Renal cortical epithelial cell (primary cell): ENCODE measurements at regions not wholly inside any gene's neighbourhood (a gene's known extent, or its start where the extent isn't known, plus 50 kb on each side); places are given as distances from the start of the nearest gene placed in this dataset.
"Not testable (repeated sequence)": the region's sequence is repeated elsewhere in the genome, so short reads cannot be mapped to it uniquely, and the experiment has no call there.

Experiments used
- DNase-seq: peaks from one replicate; pipeline ENCODE4 v3.0.0-alpha.2; 2011; ENCODE audit warnings: low read depth

DNA sequence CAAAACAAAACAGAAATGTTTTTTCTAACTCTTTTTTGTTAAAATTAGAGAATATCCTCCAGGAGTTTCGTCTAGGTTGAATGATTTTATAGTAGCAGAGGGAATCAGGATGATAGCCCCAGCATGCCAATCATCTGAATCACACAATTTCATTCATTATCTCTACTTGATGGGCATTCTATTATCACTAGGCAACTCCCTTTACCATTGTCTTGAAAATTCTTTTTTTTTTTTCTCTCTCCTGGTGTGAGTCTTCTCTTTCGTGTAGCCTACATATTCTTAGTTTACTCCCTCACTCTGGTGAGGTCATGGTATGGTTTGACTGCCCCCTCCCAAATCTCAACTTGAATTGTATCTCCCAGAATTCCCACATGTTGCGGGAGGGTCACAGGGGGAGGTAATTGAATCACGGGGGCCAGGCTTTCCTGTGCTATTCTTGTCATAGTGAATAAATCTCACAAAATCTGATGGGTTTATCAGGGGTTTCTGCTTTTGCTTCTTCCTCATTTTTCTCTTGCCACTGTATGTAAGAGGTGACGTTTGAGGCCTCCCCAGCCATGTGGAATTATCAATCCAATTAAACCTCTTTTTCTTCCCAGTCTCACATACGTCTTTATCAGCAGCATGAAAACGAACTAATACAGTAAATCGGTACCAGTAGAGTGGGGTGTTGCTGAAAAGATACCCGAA lies 105.0 kb downstream of the OTUD1 start:
- DNase-seq: peak; percentile 11

DNA sequence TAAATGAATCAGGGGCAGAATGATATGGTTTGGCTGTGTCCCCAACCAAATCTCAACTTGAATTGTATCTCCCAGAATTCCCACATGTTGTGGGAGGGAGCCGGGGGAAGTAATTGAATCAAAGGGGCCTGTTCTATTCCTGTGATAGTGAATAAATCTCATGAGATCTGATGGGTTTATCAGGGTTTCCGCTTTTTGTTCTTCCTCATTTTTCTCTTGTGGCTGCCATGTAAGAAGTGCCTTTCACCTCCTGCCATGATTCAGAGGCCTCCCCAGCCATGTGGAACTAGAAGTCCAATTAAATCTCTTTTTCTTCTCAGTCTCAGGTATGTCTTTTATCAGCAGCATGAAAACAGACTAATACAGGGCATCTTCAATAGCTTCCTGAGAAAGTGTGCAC lies 107.0 kb downstream of the OTUD1 start:
- DNase-seq: not testable (repeated sequence)

DNA sequence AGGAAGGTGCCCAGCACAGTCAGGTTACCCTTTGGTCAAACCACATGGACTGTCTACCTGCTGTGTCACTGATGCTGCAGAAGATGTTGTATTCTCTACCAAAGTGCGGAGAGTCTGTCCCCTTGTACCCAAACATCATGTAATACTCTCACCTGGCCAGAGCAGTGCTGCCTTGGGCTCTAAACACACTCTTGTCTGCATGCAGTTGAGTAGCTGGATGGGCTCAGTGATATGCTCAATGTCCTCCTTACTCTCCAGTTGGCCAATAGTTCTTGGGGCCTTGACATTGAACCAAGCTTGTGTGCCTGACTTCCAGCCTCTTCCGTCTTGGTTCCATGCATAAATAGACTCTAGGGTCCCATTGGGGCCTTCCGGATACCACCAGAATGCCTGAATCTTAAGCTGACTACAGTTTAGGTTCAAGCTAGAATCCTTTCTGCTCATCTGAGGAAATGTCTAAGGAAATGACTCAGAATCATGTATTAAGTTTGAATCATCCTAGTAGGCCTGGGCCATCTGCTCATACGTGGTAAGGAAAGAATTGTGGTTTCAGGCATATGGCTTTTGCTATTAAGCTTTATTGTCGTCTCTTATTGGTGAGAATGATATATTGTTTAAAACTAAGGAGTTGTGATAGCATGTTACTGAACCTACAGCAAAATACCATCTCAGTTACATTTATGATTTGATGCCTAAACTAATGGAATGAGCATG lies 118.0 kb downstream of the OTUD1 start:
- peak; percentile 36 for DNase-seq

DNA sequence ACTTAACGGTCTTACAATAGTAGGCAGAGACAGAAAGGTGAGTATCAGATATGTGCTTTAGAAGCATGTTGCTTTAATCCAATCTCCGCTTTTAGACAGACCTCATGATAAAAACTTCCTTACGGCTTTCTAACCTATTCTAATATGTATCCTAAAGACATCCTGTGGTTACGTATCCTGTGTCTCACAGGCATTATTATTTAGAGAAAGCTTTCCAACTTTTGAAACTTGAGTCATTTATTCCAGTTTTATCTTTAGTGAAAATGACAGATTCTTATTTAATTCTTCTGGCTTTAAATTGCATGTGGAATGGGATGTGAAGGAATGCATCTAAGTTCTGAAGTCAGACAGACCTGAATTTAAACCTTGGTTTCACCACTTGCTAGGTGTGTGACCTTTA lies 118.9 kb downstream of the OTUD1 start:
- DNase-seq: no peak

DNA sequence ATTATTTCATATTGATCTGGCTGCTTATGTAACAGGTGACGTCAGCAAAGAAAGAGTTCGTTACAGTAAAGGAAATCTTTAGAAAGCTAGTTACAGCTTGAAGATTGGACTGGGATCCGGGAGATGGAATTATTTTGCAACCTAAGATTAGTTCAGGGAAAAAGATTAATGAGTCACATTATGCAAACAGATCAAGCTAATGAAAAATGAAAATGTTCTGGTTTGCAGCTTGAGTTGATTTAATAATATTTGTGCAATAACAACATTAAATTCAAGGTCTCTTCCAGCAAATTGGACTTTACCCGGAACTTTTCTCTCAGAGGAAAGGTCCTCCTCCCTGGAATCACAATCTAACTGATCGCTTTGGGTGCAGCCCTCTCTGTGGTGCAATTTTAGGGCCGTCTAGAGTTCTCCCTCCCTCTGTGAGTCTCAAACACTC lies 119.5 kb downstream of the OTUD1 start:
- DNase-seq: no peak

DNA sequence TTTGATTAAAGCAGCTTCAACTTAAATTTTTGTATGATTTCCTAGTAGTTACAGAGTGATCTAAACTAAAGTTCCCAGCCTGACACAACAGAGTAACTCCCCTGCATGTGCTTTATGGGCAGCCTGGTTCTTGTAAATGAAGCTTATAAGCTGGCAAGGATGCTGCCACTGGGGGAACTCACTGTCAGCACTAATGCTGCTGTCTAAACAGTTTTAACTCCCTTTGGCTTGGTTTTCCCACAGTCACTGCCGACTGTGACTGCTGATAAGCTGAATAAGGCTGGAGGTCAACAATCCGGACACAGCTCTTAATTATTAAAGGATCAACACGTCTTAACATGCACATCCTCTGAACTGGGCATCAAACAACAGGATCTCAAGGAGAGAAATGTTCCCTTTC lies 130.1 kb downstream of the OTUD1 start:
- no peak for DNase-seq

DNA sequence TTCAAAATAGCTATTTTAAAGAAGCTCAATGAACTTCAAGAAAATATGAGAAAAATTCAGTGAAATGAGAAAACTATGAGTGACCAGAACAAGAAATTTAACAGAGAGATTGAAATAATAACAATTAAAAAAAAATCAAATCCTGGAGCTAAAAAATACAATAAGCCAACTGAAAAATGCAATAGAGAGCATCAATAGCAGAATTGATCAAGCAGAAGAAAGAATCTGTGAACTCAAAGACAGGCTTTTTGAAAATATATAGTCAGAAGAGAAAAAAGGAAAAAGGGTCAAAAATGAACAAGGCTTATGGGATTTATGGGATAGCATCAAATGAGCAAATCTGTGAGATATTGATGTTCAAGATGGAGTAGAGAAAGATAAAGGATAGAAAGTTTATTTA lies 133.0 kb downstream of the OTUD1 start:
- no peak for DNase-seq

DNA sequence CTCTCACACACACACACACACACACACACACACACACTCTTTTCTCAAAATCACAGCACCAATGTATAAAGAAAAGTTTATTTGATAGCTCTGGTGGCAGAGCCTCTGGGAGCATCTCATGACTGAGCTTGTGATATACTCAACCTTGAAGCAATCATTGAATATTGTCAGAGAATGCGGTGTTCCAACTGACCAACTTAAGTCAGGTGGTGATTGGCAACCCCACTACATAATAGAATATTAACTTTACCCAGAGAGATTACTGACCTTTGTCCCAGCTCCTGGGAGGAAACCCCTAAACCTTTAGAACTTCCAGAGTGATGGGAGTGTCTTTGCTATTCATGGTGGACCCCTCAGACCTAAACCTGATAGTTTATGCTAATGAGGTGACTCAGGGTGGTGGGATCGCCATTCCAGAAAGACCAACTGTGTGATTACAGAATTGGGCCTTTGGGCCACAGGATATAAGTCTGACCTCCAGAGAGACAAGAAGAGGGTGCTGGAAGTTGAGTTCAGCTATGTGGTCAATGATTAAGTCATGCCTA lies 143.1 kb downstream of the OTUD1 start:
- peak; percentile 62 for DNase-seq

DNA sequence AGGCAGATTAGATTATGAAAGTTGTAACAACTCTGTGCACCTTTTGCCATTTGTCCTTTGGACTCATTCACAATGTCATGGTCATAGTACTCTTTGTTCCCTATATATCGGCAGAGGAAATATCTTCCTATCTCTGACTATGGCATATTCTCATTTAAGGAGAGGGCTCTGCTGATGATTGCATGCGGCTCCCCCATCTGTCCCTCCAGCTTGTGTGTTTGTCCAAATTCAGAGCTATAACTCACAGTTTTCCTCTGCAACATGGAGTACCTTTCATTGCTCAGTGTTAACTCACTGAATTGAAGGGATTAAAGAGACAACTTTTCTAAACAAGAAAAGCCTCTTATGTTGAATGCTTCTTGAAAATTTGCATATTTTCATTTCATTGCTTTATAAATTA lies 145.5 kb downstream of the OTUD1 start:
- DNase-seq: no peak

DNA sequence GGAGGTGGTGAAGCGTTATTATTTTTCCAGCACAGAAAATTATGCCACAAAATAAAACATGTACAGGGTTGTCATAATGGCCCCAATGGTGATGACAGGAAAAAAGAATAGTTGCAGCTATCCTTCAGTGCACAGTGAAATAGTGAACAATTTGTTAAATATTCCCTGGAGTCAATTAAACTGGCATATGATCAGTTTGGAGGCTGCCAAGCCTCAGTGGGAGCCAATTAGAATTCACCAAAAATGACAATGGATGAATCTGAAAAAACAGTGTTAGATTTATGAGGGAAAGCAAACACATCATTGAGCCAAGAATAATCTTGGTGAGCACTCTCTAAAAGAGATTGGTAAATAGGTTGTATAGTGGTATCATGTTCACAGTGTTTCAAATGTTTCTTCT lies 146.3 kb downstream of the OTUD1 start:
- no peak for DNase-seq

DNA sequence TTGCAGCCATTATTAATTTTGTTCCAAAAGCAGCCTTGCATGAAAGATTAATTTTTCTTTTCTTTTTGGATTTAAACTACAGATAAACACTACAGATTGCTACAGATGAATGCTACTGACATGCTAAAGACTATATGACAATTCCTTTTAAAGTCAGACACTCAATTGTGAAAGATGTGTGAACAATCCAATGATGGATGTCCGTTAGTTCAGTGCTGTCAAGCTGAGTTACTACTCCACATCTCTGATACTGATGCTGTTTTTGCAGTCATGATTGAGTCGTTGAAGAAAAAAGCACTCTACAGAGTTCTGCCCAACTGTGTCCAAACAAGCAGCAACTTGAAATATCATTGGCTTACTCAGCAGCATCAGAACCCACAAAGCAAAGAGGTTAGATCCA lies 146.8 kb downstream of the OTUD1 start:
- no peak for DNase-seq

DNA sequence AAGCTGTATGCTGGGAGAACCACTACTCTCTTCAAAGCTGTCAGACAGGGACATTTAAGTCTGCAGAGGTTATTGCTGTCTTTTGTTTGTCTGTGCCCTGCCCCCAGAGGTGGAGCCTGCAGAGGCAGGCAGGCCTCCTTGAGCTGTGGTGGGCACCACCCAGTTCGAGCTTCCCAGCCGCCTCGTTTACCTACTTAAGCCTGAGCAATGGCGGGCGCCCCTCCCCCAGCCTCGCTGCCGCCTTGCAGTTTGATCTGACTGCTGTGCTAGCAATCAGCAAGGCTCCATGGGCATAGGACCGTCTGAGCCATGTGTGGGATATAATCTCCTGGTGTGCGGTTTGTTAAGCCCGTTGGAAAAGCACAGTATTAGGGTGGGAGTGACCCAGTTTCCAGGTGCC lies 156.4 kb downstream of the OTUD1 start:
- DNase-seq: not testable (repeated sequence)

DNA sequence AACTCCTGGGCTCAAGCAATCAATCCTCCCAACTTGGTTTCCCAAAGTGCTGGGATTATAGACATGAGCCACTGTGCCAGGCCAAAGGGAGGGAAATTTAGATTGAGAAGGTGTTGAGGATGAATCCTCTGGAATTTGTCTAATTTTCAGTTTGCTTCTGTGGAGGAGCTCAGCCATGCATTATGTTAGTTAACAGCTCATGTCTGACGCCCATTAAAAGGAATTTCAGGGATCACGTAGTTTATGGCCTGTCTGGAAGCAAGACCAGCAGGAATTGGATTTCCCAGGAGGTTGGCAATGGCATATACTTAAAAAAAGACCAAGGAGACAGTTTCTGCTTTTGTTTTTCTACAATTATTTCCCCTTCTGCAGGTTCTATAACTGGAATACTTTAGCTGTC lies 165.7 kb downstream of the OTUD1 start:
- peak; percentile 76 for DNase-seq

DNA sequence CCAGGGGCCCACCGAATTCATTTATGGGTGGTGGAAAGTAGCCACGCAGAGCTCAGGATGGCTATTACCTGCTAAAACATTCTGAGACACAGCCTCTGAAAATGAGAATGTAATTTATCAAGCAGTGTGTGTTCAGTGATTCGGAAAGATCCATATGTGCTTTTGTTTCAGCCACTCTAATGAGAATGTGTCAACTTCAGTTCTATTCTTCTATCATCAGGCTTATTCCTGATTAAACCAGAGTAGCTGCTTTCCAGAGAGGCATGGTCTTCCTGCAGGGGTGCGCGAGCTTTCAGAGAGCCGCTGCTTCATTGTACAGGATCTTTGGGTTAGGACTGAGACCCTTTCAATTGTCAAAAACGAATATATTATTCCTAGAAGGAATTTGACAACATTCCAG lies 167.6 kb downstream of the OTUD1 start:
- no peak for DNase-seq

DNA sequence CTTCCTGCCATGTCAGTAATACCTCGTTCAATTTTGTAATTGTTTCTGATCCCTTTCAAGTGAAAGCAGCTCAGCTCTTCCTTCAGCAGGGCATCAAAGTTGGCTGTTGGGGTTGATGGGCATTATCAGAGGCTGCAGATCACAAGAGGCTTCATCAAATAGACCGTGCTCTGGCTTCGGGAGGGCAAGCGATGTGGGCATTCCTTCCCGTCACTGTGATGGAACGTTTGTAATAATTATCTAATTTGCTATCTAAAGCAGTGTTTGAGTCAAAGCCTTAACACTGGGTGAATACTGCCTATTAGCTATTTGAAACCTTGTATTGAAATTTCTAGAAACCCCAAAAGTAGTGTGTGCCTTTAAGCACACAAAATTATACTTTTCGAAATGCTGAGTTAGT lies 170.1 kb downstream of the OTUD1 start:
- DNase-seq: peak; percentile 36

DNA sequence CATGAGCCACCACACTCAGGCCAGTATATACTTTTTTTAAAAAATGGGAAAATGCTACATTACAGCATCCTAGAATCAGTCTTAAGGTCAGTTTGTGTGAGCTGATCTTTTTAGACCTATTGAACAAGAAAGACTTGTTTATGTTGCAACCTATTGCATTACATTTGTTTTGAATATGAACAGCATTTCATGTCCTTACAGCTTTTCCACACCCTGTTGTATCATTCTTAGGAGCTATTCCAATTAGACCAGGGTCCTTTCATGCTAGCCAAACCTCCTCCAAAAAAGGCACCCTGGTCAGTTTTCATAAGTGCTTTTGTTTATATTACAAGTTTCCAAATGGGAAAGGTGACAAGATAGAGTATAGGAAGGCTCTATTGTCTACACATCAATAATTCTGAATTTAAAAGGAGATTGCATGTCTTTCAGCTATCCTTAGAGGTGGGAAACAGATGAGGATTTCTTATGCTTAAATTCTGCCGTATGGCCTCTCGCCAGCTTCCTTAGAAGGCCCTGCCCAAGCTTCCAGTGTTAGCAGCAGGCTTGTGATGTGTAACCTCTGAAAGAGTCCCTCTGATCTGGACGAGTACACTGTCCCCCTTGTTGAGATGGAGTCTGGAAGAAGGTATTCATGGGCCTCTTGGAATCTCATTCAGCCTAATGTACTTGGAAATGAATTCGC lies 171.9 kb downstream of the OTUD1 start:
- DNase-seq: no peak

DNA sequence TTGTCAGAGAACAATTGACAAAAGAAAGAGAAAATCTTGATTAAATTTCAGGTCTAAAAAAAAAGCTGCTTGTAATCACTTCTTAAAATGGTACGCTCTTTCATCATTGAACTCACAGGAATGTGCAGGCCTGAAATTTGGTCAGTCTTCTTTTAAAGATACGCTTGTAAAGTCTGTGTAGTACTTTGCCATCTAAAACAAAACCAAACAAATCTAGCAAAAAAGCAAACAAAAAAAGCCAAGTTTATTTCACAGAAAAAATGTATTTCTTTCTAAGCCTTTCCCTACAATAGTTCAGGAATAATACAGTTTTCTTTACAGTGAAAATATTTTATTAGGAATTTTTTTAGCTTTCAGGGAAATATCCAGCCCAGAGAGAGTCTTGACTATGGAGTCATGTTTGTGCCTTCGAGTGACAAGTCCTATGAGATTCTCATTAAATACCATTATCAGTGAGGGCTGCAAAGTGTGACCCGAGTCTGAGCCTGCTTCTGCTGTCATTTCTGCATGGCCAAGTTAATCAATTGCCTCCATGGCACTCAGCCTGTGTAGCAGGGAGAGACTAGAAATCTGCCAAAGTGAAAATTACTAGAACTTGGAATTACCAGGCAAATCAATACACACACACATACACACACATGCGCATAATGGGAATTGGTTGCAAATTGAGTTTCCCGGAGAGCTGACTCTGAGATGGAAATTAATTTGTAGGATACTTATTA lies 172.6 kb downstream of the OTUD1 start:
- no peak for DNase-seq

DNA sequence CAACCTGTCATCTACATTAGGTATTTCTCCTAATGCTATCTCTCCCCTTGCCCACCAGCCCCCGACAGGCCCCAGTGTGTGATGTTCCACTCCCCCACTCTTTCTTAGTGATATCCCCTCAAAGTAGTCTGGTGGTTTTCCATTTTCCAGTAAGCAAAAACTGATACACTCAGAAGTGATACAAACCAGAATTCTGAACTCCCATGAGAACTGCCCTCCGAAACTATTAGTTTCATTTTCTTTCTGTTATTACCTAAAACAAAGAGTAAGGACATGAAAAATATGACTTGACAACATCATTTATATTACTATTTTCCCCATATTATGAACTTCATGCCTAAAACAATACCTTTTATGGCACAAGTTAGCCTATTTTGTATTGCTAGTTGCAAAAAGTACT lies 175.0 kb downstream of the OTUD1 start:
- no peak for DNase-seq

DNA sequence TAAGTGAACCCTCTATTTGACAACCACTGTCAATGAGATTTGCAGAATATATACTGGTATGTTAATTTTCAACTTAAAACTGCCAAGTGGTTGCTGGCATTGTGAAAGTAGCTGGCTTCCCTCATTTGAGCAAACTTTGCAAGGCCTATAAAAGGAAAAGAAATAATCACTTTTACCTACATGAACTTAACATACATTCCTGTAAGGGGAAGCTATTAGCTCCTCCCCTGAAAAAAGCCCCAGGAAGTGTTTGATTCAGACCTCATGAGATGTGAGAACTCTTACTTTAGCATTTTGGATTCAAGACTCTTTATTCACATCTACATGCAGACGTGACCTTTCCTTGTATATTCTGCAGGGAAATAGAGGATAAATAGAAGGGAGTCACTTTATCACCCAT lies 175.6 kb downstream of the OTUD1 start:
- no peak for DNase-seq

DNA sequence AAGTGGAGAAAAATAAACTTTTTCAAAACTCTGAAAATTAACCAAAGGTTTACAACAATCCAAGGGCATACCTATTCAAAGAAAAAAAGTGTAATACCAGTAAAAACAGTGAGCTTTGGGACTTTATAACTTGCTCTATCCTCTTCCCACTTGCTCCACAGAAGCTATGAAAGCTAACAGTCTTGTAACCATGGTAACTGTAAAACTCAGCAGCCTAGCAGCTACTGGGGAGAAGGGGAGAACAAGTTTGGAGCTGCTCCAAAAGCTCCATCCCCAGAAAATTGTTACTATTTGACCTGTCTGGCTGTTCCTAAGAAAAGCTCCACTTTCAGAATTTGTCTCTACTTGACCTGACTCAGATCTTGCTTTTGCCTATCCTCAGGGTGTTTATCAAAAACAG lies 191.5 kb downstream of the OTUD1 start:
- peak; percentile 19 for DNase-seq

DNA sequence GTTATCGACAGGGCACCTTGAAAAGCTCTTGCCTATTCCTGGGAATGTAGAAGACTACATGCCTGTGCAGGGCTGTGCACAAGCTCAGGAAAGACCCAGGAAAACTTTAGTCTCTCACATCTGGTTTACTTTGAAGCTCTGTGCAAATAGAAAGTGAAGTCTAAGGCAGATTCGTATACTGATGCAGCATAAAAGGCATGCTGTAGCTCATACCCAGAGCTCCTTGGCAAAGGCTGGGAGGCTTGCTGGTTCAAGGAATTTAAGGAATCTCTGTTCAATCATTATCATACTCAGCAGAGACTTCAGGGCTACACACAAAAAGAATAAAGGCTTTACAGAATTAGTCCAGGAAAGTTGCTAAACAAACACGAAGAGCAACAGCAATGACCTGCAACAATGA lies 192.0 kb downstream of the OTUD1 start:
- peak; percentile 75 for DNase-seq

DNA sequence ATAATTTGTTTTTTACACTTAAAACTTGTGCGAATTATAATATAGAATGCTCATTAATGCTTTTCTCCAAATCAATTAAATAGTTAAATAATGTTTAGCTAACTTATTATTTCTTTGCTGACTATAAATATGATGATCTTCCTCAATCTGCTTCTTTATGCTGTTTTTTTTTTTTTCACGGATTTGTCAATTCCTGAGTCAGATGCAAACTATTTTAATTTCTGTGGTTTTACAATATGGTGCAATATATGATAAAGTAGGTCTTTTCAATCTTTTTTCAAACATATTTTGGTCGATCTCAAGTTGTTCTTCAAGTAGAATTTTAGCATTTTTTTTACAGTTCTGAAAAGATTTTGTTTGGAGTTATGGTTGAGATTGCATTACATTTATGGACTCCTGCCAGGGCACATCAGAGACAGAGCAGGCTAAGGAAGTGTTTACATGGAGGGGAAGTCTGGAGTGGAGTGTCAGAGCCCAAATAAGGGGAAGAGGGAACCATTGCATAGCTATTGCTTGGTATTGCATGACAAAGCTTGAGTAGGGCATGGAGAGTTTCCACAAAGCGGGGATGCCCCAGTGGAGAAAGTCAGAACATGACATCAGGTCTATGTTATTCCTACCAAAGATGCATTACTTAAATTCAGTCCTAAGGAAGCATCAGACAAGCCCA lies 204.4 kb downstream of the OTUD1 start:
- no peak for DNase-seq
